Fibroblast of mammary gland (primary cell): ENCODE measurements at regions not wholly inside any gene's neighbourhood (a gene's known extent, or its start where the extent isn't known, plus 50 kb on each side); places are given as distances from the start of the nearest gene placed in this dataset.

Experiments used
- DNase-seq: peaks from one replicate; pipeline ENCODE4 v3.0.0-alpha.2; 2010; ENCODE audit warnings: low read depth
- H3K4me3 ChIP-seq: 2 replicates; pipeline ENCODE4 v1.5.1; 2011; ENCODE audit warnings: low read depth, mild to moderate bottlenecking, low read length, moderate library complexity; ENCODE audit not compliant: control insufficient read depth
- CTCF ChIP-seq: conservative IDR thresholded peaks from 2 replicates; pipeline ENCODE4 v1.5.1; 2011; ENCODE audit warnings: low read depth, low read length, inconsistent platforms; ENCODE audit not compliant: control insufficient read depth, insufficient read depth

GRCh38 chr11:111047374-111047773, 198.2 kb upstream of the POU2AF2 start:
- DNase-seq, result peak; percentile 15

GRCh38 chr11:111046291-111046690, 199.2 kb upstream of the POU2AF2 start:
- no peak for TF ChIP-seq CTCF
- peak; percentile 21 for DNase-seq
- no peak overlapping the region for H3K4me3 ChIP-seq

More at GRCh38 chr11:111047374-111047773, 198.2 kb upstream of the POU2AF2 start:
- H3K4me3 ChIP-seq, result no peak overlapping the region
- no peak for TF ChIP-seq CTCF

DNA sequence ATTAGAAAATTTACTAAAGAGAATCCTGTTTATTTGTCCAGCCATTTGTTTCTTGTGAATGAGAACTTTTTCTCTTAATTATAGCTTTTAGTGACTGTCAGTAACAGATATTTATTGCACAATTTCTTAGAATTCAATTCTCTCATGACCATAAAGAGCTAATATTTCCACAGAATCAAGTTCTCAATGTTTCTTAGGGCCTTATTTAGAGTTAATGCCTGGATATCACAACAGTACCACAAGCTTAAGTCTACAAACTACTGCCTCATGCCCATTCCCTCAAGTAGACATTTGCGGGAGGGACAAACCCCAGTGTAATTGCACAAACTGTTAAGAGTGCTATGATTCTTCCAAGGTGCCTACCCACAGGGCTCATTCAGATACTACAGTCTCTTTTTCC, 199.7 kb upstream of the POU2AF2 start:
- no peak overlapping the region for H3K4me3 ChIP-seq
- TF ChIP-seq CTCF, result no peak
- DNase-seq, result no peak

- TF ChIP-seq CTCF, result no peak
- no peak overlapping the region for H3K4me3 ChIP-seq
- no peak for DNase-seq
Observed at GRCh38 chr11:111045407-111045803, 200.1 kb upstream of the POU2AF2 start.

DNA sequence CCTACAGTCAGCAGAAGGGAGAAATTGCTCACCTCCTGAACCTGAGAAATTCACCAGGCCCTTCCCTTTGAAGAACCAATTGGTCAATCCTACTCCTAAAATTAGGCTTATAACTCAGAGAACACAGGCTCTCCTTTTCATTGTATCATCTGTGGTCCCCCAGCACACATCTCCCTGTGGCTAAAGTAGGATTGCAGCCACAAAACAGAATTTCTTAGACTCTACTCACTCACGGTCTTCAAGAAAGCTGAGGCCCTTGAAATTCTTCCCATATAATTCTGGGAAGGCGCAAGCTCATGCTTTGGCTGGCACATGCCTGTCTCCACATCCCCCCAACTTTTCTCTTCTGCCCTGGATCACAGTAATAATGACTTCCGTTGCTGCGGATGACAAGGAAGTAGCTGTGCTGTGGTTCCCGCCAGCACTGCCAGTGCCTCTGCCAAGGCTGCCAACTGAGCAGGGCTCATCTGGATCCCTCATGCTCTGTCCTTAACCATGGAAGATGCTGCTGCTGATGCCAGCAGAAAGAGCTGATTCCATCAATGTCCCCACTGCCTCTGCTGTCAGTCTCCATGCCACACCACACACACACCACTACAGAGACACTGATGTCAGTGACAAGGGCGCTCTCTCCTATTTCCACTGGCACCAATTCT, 200.6 kb upstream of the POU2AF2 start:
- no peak for DNase-seq
- no peak for TF ChIP-seq CTCF
- H3K4me3 ChIP-seq, result no peak overlapping the region

DNA sequence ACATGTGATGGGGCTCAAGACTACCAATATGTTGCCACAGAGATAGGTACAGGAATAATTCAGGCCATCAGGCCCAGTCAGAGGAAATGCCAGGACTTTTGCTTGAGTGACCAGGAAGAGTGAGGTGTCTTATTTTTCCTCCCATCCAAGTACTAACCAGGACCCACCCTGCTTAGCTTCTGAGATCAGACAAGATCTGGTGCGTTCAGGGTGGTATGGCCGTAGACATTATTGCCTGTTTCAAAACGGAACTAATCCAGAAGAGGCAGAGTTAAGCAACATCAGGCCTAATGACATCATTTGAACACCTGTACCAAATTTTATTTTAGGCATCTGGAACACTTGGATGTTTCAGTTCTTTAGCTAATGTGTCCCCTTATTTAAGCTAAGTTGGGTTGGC, 205.5 kb upstream of the POU2AF2 start:
- no peak for DNase-seq
- TF ChIP-seq CTCF, result no peak
- no peak overlapping the region for H3K4me3 ChIP-seq

DNA sequence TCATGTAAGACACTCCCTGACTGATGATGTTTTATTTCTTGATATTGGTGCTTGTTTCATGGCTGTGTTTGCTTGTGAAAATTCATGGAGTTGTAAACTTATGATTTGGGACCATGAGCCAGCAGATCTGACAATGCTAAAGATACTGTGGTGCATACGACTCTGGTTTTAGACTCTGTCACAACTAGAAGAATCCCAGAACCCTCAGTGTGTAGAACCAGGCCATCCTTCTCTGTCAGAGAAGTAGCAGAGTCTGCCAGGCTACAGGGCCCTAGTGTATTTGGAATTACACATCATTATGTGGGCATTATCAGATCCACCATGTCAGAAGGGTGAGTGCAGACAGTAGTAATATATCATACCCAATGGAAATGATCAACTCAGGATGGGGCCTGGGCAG, 209.8 kb upstream of the POU2AF2 start:
- no peak for TF ChIP-seq CTCF
- DNase-seq, result no peak
- H3K4me3 ChIP-seq, result no peak overlapping the region
